WERI-Rb-1 (cell line): ENCODE measurements at regions not wholly inside any gene's neighbourhood (a gene's known extent, or its start where the extent isn't known, plus 50 kb on each side); places are given as distances from the start of the nearest gene placed in this dataset.

Source experiments
- DNase-seq: peaks from one replicate; pipeline ENCODE4 v3.0.0-alpha.2; 2020
- H3K27ac ChIP-seq: fragments of 250-450 bp; sonication (Bioruptor Pico); 2 replicates; pipeline ENCODE4 v1.5.1; 2020; ENCODE audit warnings: mild to moderate bottlenecking, moderate library complexity
- H3K27me3 ChIP-seq: fragments of 250-450 bp; sonication (Bioruptor Pico); 2 replicates; pipeline ENCODE4 v1.5.1; 2021; ENCODE audit warnings: mild to moderate bottlenecking, low read depth, moderate library complexity; ENCODE audit not compliant: insufficient read depth, severe bottlenecking
- H3K36me3 ChIP-seq: fragments of 250-450 bp; sonication (Bioruptor Pico); 2 replicates; pipeline ENCODE4 v1.5.1; 2020; ENCODE audit warnings: mild to moderate bottlenecking, moderate library complexity
- H3K4me3 ChIP-seq: 2 replicates; pipeline ENCODE4 v1.5.1; 2011; ENCODE audit warnings: low read depth, mild to moderate bottlenecking, control low read depth, low read length
- H3K9me3 ChIP-seq: fragments of 250-450 bp; sonication (Bioruptor Pico); 2 replicates; pipeline ENCODE4 v1.5.1; 2021; ENCODE audit warnings: mild to moderate bottlenecking, moderate library complexity; ENCODE audit not compliant: severe bottlenecking
- CTCF ChIP-seq: IDR thresholded peaks from 2 replicates; pipeline ENCODE4 v1.5.1; 2011; ENCODE audit warnings: low read depth, mild to moderate bottlenecking, control low read depth, inconsistent platforms, low read length

DNA sequence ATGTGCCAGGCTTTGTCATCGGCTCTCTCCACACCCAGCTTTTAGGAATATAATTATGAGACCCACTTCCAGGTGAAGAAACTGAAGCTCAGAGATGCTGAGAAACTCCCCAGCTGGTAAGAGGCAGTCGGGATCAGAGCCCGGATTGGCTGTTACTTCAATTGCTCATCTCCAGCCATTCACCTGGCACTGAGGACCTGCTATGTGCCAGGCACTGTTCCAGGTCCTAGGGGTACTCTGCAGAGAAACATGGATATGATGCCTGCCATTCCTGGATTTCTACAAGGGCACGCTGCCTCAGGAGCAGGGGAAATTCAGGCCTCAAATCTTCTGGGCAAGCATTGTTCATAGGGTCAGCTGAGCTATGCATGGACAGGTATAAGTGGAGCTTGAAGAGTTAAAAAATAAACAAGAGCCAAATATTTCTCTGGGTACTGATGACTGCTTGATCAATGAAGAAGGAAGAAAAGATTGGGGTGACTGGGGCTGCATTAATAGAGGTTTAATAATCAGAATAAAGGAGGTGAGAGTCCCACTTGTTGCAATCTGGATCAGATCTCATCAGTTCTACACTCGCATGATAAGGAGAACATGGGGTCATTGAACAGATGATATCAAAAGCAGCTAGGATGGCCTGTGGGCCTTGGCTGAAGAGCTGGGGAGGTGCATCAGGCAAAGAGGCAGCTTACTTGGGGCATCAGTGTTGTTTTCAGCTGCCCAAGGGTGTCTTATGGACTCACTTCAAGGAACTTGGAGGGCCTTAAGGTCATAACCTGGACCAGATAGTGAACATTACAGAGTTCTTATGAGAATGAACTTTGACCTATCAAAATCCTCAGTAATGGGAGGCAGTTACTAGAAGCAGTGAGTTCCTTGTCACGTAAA lies 80.9 kb upstream of the TOX2 start:
- no peak for TF ChIP-seq CTCF
- peaks cover 82% of the 10 kb centered on the region for H3K27me3 ChIP-seq
- H3K27ac ChIP-seq = no peak overlapping the region
- no peak overlapping the region for H3K4me3 ChIP-seq
- no peaks in the 10 kb centered on the region for H3K9me3 ChIP-seq
- no peaks in the 10 kb centered on the region for H3K36me3 ChIP-seq
- DNase-seq = no peak

GRCh38 chr20:43832961-43833360 lies 81.7 kb upstream of the TOX2 start:
- no peaks in the 10 kb centered on the region for H3K9me3 ChIP-seq
- no peak for DNase-seq
- no peak for TF ChIP-seq CTCF

GRCh38 chr20:43832096-43832816 lies 82.4 kb upstream of the TOX2 start:
- no peak overlapping the region for H3K27ac ChIP-seq
- DNase-seq = no peak
- H3K36me3 ChIP-seq = no peaks in the 10 kb centered on the region
- peaks cover 83% of the 10 kb centered on the region for H3K27me3 ChIP-seq
- TF ChIP-seq CTCF = no peak
- H3K4me3 ChIP-seq = no peak overlapping the region
- peaks cover 6% of the 10 kb centered on the region for H3K9me3 ChIP-seq

More at GRCh38 chr20:43832961-43833360, 81.7 kb upstream of the TOX2 start:
- Histone ChIP-seq H3K4me3 (no peak overlapping the region), H3K27me3 (peaks cover 81% of the 10 kb centered on the region), H3K27ac (no peak overlapping the region), H3K36me3 (no peaks in the 10 kb centered on the region)

DNA sequence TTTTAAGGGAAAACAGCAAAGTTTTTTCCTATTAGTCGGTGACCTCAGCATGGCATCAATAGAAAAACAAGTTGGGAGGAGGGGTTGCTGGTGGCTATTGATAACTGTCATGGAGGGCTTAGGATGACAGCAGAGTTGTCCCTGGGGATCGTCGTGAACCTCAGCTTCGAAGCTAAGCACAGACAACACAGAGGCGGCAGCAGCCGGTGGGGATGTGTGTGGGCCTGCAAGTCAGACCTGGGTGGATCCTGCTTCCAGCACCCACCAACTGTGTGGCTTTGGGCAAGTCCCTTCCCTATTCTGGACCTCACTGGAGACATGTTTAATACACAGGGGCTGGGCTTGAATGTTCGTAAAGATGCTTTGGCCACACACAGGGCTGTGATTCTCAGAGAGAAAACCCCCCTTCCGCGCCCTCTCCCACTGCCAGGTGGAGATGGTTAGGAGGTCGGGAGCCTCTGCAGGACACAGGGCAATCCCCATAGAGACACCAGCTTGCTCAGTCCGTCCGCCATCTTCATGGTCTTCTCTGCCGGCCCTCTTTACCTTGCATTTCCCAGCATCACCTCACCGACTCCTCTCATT lies 83.1 kb upstream of the TOX2 start:
- no peak for DNase-seq
- no peaks in the 10 kb centered on the region for H3K36me3 ChIP-seq
- H3K4me3 ChIP-seq = no peak overlapping the region
- peaks cover 81% of the 10 kb centered on the region for H3K27me3 ChIP-seq
- peaks cover 10% of the 10 kb centered on the region for H3K9me3 ChIP-seq
- no peak overlapping the region for H3K27ac ChIP-seq
- no peak for TF ChIP-seq CTCF

- H3K27me3 ChIP-seq = peaks cover 82% of the 10 kb centered on the region
- no peak for DNase-seq
- no peak overlapping the region for H3K4me3 ChIP-seq
- no peak for TF ChIP-seq CTCF
- no peaks in the 10 kb centered on the region for H3K36me3 ChIP-seq
- H3K9me3 ChIP-seq = peaks cover 10% of the 10 kb centered on the region
- no peak overlapping the region for H3K27ac ChIP-seq
Measured at GRCh38 chr20:43830883-43831282, 83.8 kb upstream of the TOX2 start.
